Activated naive CD4-positive, alpha-beta T cell treated with anti-CD3 and anti-CD28 coated beads, Interleukin-2, amount 50 U/mL, for 16 hours (primary cell): ENCODE measurements at regions not wholly inside any gene's neighbourhood (a gene's known extent, or its start where the extent isn't known, plus 50 kb on each side); places are given as distances from the start of the nearest gene placed in this dataset.
A peak's percentile ranks its signal among the peaks of the same experiment; 100 is the strongest.

Experiments
- DNase-seq: peaks from one replicate; pipeline ENCODE4 v3.0.0-alpha.2; 2020

DNA sequence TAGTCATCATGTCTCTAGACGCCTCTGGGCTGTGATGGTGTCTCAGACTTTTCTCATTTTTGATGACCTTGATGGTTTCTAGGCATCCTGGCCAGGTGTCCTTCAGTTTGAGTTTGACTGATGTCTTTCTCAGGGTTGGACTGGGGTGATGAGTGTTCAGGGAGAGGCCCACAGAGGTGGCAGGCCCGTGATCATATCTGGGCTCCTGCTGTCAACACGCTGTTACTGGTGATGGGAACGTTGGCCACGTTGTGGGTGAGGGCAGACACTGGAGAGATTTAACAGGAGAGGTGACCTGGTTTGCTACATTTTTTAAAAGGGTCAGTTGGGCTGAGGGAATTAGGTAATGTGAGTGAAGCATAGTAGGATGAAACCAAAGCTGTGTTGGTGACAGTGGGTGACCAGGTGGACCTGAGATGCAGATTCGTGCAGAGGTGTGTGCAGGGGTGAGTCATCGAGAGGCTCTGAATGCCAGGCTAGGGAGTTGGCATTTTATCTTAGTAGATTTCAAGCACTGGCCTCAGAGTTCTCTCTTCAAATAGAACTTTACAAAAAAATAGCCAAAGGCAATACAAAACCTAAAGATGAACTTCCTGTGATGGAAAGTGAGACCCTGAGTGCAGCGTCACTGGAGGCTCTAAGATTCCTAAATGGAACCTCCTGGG, 174.1 kb downstream of the CDH26 start:
- DNase-seq: no peak

DNA sequence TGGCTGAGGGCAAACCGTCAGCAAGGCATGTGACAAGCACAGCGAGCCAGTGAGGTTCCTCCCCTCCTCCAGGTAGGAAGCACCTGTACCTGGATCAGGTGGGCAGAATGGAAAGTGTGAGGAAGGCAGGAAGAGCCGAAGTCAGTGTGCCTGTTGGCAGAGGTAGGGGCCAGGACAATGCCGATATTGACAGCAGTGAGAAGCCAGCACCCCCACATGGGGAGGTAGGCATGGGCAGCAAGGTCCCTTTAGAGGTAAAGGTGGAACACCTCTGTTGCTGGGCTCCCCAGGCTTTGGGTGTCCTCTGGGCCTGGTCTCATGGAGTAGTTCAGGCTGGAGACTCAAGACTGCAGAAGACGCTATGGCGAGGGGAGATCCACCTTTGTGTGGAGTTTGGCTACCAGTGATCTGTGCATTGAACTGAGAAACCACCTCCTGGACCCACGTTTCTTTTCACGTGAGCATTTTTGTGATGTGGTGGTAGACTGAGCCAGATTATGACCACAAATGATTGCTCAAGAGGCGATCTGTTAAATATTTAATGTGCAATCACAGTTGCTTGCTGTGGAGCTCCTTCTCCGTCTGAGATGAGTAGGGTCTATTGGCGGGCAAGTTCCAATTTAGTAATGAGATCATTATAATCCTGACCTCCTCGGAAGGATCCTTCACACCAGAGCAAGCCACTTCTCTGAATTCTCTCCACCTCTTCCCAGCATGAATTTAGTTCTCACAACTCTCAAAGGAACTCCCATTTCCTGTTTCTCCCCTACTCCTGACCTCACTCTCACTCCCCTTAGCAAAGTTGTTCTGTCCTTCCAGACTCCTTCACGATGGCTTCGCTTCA, 174.8 kb downstream of the CDH26 start:
- no peak for DNase-seq

GRCh38 chr20:60135276-60135675, 177.1 kb downstream of the CDH26 start:
- no peak for DNase-seq

- DNase-seq: no peak
Measured at GRCh38 chr20:60136645-60137401, 178.6 kb downstream of the CDH26 start.

GRCh38 chr20:60137657-60138245, 179.5 kb downstream of the CDH26 start:
- no peak for DNase-seq

DNA sequence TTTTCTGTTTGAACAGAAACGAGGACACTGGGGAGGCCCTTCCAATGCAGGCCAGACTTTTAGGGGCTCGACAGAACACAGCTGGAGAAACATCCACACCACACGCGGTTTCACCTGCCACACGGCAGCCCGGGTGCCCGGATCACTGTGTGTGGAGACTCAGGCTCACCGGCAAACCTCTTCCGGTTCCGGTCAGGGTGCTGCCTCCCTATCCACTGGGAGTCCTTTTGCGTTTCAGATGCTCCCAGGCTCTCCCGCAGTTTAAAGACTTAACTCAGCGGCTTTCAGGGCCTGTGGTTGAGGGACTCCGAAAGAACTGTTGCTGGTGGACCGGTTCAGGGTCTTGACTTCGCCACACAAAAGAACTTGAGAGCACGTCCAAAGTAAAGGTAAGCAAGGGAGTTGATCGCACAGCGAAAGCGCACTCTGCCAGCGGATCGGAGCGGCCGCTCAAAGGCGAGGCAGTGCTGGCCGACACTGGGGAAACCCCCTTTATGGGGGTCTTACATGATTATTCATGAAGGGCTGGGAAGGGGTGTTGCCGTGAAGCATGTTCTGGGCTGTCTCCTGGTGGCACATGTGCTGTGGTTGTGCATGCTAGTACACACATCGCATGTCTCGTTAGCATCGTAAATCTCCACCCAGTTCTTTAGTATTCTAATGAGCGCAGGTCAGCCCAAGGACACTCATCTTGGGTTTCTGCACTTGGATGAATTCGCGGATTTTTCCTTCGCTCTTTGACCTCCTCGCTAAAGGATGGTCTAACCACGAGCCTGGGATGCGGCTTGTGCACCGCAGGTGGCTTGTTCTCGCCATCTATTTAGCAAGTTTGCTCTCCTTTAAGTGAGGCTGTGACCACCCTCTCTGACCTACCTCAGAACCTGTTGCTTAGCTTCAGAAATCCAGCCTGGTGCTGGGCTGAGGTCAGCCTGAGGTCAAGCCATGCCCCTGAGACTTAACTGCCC, 180.3 kb downstream of the CDH26 start:
- peak; percentile 37 for DNase-seq

DNA sequence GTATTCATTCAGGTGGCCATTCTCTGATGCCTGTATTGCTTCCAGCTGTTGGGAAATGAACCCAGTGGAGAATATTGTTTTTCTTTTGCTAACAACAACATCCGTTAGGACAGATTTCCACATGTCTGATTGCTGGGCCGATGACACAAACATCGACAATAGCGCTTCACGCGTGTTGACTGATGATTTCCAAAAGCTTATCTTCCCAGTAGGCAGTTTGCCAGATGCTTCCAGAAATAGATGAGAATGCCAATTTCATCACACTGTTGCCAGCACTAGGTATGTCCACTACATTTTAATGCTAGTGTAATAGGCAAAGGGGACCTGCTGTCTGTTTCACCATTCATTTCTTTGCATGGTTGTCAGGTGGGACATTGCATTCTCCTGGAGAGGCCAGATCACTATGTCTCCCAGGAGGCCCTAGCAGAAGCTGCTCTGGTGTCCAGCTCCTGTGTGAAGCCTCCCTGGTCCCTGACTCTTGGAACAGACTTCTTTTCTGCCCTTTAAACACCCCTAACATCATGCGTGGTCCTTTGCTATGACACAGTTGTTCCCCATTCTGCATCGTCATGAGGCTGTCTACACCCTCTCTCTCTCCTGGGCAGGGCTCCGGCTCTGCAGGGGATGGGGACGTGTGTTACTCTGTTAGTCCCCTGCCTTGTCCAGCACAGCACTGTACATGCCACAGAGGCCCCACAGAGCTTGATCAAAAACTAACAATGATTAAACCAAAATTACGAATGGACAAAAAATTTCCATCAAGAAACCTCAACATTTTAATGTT, 181.6 kb downstream of the CDH26 start:
- no peak for DNase-seq

- DNase-seq: no peak
Measured at GRCh38 chr20:60142587-60142986, 184.4 kb downstream of the CDH26 start.

DNA sequence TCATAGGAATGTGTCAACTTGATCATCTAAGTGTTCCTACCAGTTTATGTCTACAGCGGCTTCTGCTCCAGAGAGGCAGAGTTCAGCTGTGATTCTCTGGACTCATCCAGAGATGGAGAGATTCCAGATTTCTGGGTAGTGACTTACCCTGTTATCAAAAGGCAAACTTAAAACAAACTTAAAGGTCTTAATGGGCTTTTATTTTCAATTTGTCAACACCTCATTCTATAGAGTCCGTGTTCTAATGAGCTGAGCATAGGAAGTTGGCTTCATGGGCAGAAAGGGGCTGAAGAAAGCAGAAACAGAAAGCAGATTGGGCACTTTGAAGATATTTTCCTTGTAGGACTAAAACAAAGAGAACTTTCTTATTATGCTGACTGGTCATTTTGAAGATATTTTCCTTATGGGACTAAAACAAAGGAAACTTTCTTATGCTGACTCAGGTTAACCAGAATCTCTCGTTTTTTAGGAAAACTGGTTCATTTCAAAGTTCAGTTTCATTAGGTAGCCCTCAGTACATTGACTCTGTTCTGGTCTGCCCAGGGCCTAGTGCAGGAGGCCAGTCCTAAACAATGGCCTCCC, 185.1 kb downstream of the CDH26 start:
- DNase-seq: no peak

GRCh38 chr20:60144404-60144803, 186.2 kb downstream of the CDH26 start:
- no peak for DNase-seq

DNA sequence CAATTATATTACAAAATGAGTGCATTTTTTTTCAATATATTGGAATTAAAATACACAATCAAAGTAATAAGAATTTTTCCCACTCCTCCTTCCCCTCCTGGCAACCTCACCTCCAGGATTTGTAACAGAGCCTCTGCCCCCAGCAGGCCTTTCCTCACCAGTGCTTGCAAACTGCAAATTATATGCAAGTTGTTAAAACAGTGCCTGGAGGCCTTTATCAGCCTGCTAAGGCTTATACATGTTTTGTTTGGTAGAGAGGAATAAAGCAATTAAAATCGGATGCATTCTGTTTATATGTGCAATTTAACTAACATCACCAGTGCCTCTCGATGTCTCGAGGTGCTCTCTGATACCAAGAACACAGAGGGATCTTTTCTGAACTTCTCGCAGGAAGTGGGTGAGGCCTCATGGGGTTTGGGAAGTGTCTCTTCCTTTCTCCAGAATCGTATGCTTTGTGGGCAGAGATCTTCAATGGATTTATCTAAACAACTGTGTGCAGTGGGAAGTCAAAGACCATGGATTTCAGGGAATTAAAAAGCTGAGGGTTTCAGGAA, 186.8 kb downstream of the CDH26 start:
- no peak for DNase-seq

DNA sequence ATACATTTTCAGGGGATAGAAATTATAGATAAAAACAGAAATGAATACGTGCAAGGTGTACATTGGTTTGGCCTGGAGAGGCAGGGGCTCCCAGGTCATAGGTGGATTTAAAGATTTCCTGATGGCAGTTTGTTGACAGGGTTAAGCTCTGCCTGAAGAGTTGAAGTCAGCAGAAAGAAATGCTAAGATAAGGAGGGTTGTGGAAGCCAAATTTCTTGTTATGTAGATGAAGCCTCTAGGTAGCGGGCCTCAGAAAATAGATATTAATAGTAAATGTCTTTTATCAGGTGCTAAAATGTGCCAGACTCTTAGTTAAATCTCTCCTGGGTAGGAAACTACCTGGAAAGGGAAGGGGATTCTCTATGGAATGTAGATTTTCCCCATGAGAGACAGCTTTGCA, 188.8 kb downstream of the CDH26 start:
- no peak for DNase-seq

- DNase-seq: no peak
Measured at GRCh38 chr20:60148885-60149284, 190.7 kb downstream of the CDH26 start.

DNA sequence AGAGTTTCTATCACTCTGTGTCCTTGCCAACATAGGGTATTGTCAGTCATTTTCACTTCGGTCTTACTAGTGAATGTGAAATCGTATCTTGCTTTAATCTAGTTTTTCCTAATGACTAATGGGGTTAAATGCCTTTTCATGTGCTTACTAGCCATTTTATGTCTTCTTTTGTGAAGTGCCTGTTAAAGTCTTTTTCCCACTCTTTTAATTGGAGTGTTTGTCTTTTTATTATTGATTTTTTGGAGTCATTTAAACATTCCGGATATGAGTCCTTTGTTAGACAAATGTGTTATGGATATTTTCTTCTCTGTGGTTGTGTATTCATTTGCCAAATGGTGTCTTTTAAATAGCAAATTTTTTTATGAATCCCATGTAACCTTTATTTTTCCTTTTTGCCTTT, 194.6 kb downstream of the CDH26 start:
- DNase-seq: no peak

DNA sequence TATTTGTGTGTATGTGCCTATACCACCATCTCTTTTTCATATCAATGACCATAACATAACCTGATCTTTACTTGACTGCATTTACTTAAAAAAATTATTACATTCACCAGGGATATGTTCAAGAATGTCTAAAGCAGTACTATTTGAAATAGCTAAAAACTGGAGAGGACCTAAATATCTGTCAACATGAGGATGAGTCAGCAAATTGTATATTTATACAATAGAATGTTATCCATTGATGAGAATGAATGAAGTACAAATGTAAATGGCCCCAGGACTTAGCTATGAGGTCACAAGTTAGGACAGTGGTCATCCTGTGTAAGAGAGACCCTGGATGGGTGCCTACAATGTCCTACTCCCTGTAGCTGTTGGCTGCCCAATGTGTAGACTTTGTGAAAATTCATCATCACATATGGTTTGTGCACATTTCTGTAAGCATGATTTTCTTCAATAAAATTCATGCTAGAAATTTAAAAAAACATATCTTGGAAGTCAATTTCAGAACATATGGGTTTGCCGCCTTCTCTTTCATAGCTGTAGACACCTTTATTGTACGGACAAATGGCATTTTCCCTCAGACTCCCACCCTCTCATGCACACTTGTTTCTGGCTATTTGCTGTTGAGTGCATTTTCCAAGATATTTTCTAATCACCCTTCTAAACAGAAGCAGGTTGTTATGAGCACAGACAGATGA, 202.4 kb downstream of the CDH26 start:
- no peak for DNase-seq

GRCh38 chr20:60167812-60168211, 209.6 kb downstream of the CDH26 start:
- DNase-seq: no peak

- DNase-seq: no peak
Measured at GRCh38 chr20:60168963-60169362, 210.7 kb downstream of the CDH26 start.

DNA sequence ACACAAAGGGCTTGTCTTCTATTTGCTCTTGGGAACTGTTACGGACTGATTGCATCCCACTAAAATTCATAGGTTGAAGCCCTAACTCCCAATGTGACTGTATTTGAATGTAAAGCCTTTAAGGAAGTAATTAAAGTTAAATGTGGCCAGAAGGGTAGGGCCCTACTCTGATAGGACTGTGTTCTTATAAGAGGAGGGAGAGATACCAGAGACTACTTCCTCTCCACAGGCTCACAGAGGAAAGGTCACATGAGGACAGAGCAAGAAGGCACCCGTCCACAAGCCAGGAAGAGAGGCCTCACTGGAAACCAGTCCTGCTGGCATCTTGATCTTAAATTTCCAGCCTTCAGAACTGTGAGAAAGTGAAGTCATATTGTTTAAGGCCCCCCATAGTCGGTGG, 211.9 kb downstream of the CDH26 start:
- DNase-seq: no peak

GRCh38 chr20:60171313-60171712, 213.1 kb downstream of the CDH26 start:
- DNase-seq: no peak

GRCh38 chr20:60171738-60172137, 213.5 kb downstream of the CDH26 start:
- no peak for DNase-seq
